AG09309 (cell line): ENCODE measurements at regions not wholly inside any gene's neighbourhood (a gene's known extent, or its start where the extent isn't known, plus 50 kb on each side); places are given as distances from the start of the nearest gene placed in this dataset.

Experiments
- DNase-seq: peaks from one replicate; pipeline ENCODE4 v3.0.0-alpha.2; 2010; ENCODE audit warnings: low read depth
- H3K4me3 ChIP-seq: 2 replicates; pipeline ENCODE4 v1.5.1; 2011; ENCODE audit warnings: mild to moderate bottlenecking, low read depth, low read length, moderate library complexity; ENCODE audit not compliant: control insufficient read depth
- TF ChIP-seq, protein P1 (sequence below): IDR thresholded peaks from 2 replicates; pipeline ENCODE4 v1.5.1; 2011; ENCODE audit warnings: mild to moderate bottlenecking, low read depth, low read length, inconsistent platforms; ENCODE audit not compliant: insufficient read depth, control insufficient read depth; ENCODE audit errors: missing control alignments

DNA sequence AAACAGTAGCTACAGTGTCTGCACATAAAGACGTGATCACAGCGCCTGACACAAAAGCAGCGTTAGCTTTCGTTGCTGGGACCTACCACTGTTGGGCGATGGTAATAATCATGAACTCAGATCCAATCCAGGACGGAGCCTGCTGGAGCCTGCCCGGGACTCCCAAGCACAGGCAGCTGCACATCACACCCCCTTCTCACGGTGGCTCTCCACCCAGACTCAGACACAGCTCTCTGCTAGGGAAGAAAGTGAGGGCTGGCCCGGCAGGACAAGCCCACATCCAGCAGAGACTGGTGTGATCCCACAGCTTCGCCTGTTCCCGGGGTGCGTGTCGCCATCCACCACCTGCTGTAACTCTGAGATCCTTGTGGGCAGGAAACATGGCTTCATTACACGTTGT, 49.9 kb upstream of the FOXN3 start:
- DNase-seq: no peak
- TF ChIP-seq, protein P1, sequence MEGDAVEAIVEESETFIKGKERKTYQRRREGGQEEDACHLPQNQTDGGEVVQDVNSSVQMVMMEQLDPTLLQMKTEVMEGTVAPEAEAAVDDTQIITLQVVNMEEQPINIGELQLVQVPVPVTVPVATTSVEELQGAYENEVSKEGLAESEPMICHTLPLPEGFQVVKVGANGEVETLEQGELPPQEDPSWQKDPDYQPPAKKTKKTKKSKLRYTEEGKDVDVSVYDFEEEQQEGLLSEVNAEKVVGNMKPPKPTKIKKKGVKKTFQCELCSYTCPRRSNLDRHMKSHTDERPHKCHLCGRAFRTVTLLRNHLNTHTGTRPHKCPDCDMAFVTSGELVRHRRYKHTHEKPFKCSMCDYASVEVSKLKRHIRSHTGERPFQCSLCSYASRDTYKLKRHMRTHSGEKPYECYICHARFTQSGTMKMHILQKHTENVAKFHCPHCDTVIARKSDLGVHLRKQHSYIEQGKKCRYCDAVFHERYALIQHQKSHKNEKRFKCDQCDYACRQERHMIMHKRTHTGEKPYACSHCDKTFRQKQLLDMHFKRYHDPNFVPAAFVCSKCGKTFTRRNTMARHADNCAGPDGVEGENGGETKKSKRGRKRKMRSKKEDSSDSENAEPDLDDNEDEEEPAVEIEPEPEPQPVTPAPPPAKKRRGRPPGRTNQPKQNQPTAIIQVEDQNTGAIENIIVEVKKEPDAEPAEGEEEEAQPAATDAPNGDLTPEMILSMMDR: no peak
- H3K4me3 ChIP-seq: no peak overlapping the region
